ENCODE measurements at regions not wholly inside any gene's neighbourhood (a gene's known extent, or its start where the extent isn't known, plus 50 kb on each side); places are given as distances from the start of the nearest gene placed in this dataset.
"Not testable (repeated sequence)": the region's sequence is repeated elsewhere in the genome, so short reads cannot be mapped to it uniquely, and the experiment has no call there.

DNA sequence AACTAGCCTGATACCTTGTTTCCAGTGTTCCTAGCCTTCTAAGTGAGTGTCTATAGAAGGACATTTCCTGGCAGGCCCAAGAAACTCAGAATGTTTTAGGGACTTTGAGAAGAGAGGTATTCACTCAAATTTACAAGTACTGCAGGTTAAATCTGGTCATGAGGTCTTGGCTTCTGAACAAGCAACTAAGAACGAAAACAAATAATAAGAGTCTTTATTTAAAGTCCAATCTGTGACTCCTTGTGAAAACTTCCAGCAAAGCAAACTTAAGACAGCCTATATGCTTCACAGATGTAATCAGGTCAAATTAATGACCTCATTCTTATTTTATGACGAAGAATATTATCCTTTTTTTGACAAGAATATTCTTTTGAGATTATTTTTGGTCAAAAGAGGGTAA lies 79.4 kb upstream of the PRSS16 start:
- H3K36me3 ChIP-seq (ENCODE audit: low read depth) = no peaks in the 10 kb centered on the region
- H3F3A ChIP-seq (ENCODE audit: insufficient read depth) = peaks cover 32% of the 10 kb centered on the region
- in situ Hi-C loops (cut with MboI) = no loop called here
- WGBS, 2 experiments (ENCODE audit: low coverage in 1 of 2, low lambda C conversion rate in 2 of 2, missing lambda C conversion rate in 2 of 2) = 29 to 33% methylated on average over 2 of the region's 2 CpGs
- H4K20me1 ChIP-seq (ENCODE audit: insufficient read depth) = no peaks in the 10 kb centered on the region
- H3K4me1 ChIP-seq (ENCODE audit: insufficient read depth) = peaks cover 19% of the 10 kb centered on the region
- H3K9ac ChIP-seq = peak overlapping the region; percentile 53
- peak overlapping the region; percentile 54 for H3K4me3 ChIP-seq
- peak overlapping the region; percentile 77 for H2AFZ ChIP-seq
- peak overlapping the region; percentile 83 for H3K4me2 ChIP-seq (ENCODE audit: unreplicated experiment)
- no peaks in the 10 kb centered on the region for H3K27me3 ChIP-seq (replicated peaks; ENCODE audit: insufficient read depth)
- peak overlapping the region; percentile 80 for H3K27ac ChIP-seq
- no peaks in the 10 kb centered on the region for H3K79me2 ChIP-seq (ENCODE audit: insufficient read depth)
- peak; percentile 43 for DNase-seq
- H3K9me3 ChIP-seq (ENCODE audit: low read depth) = no peaks in the 10 kb centered on the region
- TF ChIP-seq EZH2phosphoT487 (IDR thresholded peaks at IDR 0.05; ENCODE audit: insufficient read depth, low read depth) = no peak
- no peak for TF ChIP-seq EZH2 (IDR thresholded peaks at IDR 0.05; ENCODE audit: insufficient read depth, poor library complexity, severe bottlenecking)
- no peaks in the 10 kb centered on the region for H3K9me2 ChIP-seq (ENCODE audit: insufficient read depth)

DNA sequence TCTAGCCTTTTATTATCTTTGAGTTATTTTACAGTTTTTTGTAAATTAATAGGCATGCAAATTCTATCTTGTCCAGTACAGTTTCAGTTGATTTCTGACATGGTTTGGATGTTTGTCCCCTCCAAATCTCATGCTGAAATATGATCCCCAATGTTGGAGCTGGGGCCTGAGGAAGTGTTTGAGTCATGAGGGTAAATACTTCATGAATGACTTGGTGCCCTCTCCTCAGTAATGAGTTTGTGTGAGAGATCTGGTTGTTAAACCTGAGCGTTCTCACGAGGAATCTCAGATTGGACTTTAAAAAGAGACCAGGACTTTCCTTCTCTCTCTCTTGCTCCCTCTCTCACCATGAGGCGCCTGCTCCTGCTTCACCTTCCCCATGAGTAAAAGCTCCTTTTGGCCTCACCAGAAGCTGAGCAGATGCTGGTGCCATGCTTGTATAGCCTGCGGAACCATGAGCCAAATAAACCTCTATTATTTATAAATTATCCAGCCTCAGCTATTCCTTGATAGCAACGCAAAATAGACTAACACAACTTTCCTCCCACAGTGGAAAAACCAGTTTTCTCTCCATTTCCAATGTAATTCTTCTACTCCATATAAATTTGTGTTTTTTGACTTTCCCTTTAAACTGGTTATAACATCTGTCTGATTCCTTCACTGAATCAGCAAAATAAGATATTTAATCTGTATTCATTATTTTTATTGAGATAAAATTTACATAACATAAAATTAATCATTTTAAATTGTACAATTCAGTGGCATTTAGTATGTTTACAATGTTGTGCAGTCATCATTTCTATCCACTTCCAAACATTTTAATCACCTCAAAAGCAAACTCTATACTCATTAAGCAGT lies 78.7 kb upstream of the PRSS16 start:
- WGBS, 2 experiments (ENCODE audit: low coverage in 1 of 2, low lambda C conversion rate in 2 of 2, missing lambda C conversion rate in 2 of 2) = 17 to 26% methylated on average over 5 of the region's 5 CpGs
- Histone ChIP-seq H3K9ac (peak overlapping the region; percentile 53), H4K20me1 (ENCODE audit: insufficient read depth) (no peaks in the 10 kb centered on the region), H3K9me2 (ENCODE audit: insufficient read depth) (no peaks in the 10 kb centered on the region), H2AFZ (peak overlapping the region; percentile 77), H3K4me2 (ENCODE audit: unreplicated experiment) (peak overlapping the region; percentile 83), H3K36me3 (ENCODE audit: low read depth) (no peaks in the 10 kb centered on the region), H3K27me3 (replicated peaks; ENCODE audit: insufficient read depth) (no peaks in the 10 kb centered on the region), H3K79me2 (ENCODE audit: insufficient read depth) (no peaks in the 10 kb centered on the region), H3K4me1 (ENCODE audit: insufficient read depth) (peaks cover 19% of the 10 kb centered on the region), H3K27ac (peak overlapping the region; percentile 80), H3K9me3 (ENCODE audit: low read depth) (no peaks in the 10 kb centered on the region), H3F3A (ENCODE audit: insufficient read depth) (peaks cover 31% of the 10 kb centered on the region), H3K4me3 (peak overlapping the region; percentile 54)
- peak; percentile 82 for DNase-seq
- in situ Hi-C loops (cut with MboI) = no loop called here
- TF ChIP-seq EZH2 (IDR thresholded peaks at IDR 0.05; ENCODE audit: insufficient read depth, poor library complexity, severe bottlenecking) (no peak), EZH2phosphoT487 (IDR thresholded peaks at IDR 0.05; ENCODE audit: insufficient read depth, low read depth) (no peak)

DNA sequence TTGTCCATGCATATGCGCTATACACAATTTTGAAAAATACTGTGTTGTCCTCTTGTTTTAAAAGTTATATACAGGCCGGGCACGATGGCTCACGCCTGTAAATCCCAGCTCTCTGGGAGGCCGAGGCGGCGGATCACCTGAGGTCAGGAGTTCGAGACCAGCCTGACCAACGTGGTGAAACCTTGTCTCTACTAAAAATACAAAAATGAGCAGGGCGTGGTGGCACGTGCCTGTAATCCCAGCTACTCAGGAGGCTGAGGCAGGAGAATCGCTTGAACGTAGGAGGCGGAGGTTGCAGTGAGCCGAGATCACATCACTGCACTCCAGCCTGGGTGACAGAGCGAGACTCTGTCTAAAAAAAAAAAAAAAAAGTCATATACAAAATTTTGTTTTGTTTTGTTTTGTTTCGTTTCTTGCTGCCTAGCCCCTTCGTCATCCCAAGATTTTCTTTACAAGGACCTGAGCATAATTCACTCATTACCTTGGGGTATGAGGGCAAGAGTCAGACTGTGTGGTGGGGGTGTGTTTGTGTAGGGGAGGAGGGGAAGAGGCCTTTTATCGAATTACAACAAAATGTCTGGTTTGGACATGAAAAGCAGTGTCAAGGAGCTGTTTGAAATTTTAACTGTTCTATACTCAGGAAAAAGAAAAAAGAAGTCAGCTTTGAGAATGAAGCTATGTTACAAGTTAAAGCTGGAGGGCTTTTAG lies 74.8 kb upstream of the PRSS16 start:
- WGBS, 2 experiments (ENCODE audit: low coverage in 1 of 2, low lambda C conversion rate in 2 of 2, missing lambda C conversion rate in 2 of 2) = 76% methylated on average over 19 of the region's 19 CpGs
- H3K36me3 ChIP-seq (ENCODE audit: low read depth); DNase-seq; H3K4me3 ChIP-seq; H4K20me1 ChIP-seq (ENCODE audit: insufficient read depth); H3K9me2 ChIP-seq (ENCODE audit: insufficient read depth); H3K79me2 ChIP-seq (ENCODE audit: insufficient read depth); H2AFZ ChIP-seq; H3K4me2 ChIP-seq (ENCODE audit: unreplicated experiment); H3K27ac ChIP-seq; H3K27me3 ChIP-seq (replicated peaks; ENCODE audit: insufficient read depth); H3K9me3 ChIP-seq (ENCODE audit: low read depth); H3K9ac ChIP-seq; in situ Hi-C loops (cut with MboI): not testable (repeated sequence)
- H3F3A ChIP-seq (ENCODE audit: insufficient read depth) = peaks cover 30% of the 10 kb centered on the region
- H3K4me1 ChIP-seq (ENCODE audit: insufficient read depth) = peaks cover 18% of the 10 kb centered on the region

DNA sequence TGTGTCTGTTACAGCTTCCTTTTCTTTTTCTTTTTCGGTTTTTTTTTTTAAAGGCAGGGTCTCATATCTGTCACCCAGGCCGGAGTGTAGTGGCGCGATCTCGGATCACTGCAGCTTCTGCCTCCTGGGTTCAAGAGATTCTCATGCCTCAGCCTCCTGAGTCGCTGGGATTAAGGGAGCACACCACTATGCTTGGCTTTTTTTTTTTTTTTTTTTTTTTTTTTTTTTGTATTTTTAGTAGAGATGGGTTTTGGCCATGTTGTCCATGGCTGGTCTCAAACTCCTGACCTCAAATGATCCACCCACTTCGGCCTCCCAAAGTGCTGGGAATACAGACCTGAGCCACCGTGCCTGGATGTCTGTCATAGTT lies 74.3 kb upstream of the PRSS16 start:
- Histone ChIP-seq H3K4me1 (ENCODE audit: insufficient read depth) (peaks cover 12% of the 10 kb centered on the region), H3F3A (ENCODE audit: insufficient read depth) (peaks cover 25% of the 10 kb centered on the region)
- H4K20me1 ChIP-seq (ENCODE audit: insufficient read depth); H3K9me3 ChIP-seq (ENCODE audit: low read depth); H3K4me3 ChIP-seq; H3K4me2 ChIP-seq (ENCODE audit: unreplicated experiment); DNase-seq; H3K27ac ChIP-seq; H3K9me2 ChIP-seq (ENCODE audit: insufficient read depth); H3K79me2 ChIP-seq (ENCODE audit: insufficient read depth); H3K27me3 ChIP-seq (replicated peaks; ENCODE audit: insufficient read depth); H3K9ac ChIP-seq; H3K36me3 ChIP-seq (ENCODE audit: low read depth); in situ Hi-C loops (cut with MboI); H2AFZ ChIP-seq: not testable (repeated sequence)
- WGBS, 2 experiments (ENCODE audit: low coverage in 1 of 2, low lambda C conversion rate in 2 of 2, missing lambda C conversion rate in 2 of 2) = 69 to 71% methylated on average over 8 of the region's 8 CpGs

All from GM23248 (cell line).